ENCODE measurements at regions not wholly inside any gene's neighbourhood (a gene's known extent, or its start where the extent isn't known, plus 50 kb on each side); places are given as distances from the start of the nearest gene placed in this dataset.

DNA sequence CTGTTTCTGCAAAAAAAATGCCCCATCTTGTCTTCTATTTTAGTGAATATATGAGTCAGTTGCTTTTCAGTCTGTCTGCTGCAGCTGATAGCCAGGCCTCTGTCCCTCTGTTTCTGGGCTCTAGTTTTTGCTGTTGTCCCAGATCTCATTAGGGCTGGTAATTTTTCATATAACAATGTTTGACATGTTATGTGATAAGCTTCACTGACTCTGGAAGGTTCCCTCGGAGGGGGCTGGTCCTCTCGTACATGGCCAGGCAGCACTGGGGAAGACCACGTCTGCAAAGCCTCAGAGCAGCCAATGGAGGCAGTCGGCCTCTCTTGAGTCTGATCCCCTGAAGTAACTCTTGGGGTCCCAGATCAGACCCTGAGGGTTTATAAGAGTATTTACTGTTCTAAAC, 223.8 kb downstream of the THBS2 start:
- H3K9me3 ChIP-seq (ENCODE audit: control insufficient read depth in 4 of 4, low read length in 3 of 4) = no peaks in the 10 kb centered on the region
- no peak for TF ChIP-seq YY1 (IDR thresholded peaks at IDR 0.05)
- TF ChIP-seq RAD21 (IDR thresholded peaks at IDR 0.05) = no peak
- TF ChIP-seq, protein P1, sequence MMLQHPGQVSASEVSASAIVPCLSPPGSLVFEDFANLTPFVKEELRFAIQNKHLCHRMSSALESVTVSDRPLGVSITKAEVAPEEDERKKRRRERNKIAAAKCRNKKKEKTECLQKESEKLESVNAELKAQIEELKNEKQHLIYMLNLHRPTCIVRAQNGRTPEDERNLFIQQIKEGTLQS (IDR thresholded peaks at IDR 0.05) = no peak
- TF ChIP-seq FOXA2 (IDR thresholded peaks at IDR 0.05) = no peak
- TF ChIP-seq RXRA (IDR thresholded peaks at IDR 0.05) = no peak
- TF ChIP-seq, protein P2, sequence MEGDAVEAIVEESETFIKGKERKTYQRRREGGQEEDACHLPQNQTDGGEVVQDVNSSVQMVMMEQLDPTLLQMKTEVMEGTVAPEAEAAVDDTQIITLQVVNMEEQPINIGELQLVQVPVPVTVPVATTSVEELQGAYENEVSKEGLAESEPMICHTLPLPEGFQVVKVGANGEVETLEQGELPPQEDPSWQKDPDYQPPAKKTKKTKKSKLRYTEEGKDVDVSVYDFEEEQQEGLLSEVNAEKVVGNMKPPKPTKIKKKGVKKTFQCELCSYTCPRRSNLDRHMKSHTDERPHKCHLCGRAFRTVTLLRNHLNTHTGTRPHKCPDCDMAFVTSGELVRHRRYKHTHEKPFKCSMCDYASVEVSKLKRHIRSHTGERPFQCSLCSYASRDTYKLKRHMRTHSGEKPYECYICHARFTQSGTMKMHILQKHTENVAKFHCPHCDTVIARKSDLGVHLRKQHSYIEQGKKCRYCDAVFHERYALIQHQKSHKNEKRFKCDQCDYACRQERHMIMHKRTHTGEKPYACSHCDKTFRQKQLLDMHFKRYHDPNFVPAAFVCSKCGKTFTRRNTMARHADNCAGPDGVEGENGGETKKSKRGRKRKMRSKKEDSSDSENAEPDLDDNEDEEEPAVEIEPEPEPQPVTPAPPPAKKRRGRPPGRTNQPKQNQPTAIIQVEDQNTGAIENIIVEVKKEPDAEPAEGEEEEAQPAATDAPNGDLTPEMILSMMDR (IDR thresholded peaks at IDR 0.05; ENCODE audit: low read depth, low read length, missing input control) = no peak
- TF ChIP-seq REST (IDR thresholded peaks at IDR 0.05) = no peak
- no peaks in the 10 kb centered on the region for H3K36me3 ChIP-seq (ENCODE audit: control insufficient read depth in 4 of 4, insufficient read depth in 3 of 4, low read depth in 1 of 4, low read length in 3 of 4)

DNA sequence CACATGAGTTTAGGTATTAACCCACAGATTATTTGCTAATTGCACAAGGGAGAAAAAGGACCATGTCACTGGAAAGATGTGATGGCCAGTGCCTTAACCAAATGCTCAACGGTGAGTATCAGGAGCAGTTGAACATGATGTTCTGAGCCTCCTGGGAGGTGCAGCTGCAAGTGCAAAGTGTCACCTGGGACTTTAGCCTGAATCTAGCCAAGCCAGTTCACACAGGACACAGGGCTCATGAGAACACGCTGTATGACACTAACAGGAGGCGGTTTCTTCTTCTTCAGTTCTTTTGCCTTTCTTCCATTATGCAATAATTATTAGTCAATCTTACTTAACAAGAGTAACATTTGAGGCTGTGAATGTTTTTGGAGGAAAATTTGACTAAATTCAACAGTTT, 225.3 kb downstream of the THBS2 start:
- Histone ChIP-seq H3K36me3 (ENCODE audit: control insufficient read depth in 4 of 4, insufficient read depth in 3 of 4, low read depth in 1 of 4, low read length in 3 of 4) (no peaks in the 10 kb centered on the region), H3K4me1 (ENCODE audit: control insufficient read depth in 4 of 4, insufficient read depth in 4 of 4, low read length in 3 of 4) (no peaks in the 10 kb centered on the region), H3K27ac (ENCODE audit: low read depth in 1 of 2, low read length in 2 of 2) (no peak overlapping the region), H3K27me3 (ENCODE audit: control insufficient read depth in 4 of 4, insufficient read depth in 4 of 4, low read length in 3 of 4) (peaks cover 0 to 3% (median 0%) of the 10 kb centered on the region in 4 donors), H3K9ac (ENCODE audit: low read depth in 1 of 2, low read length in 2 of 2) (no peak overlapping the region), H3K4me3 (ENCODE audit: low read depth in 1 of 3, low read length in 3 of 3) (no peak overlapping the region), H3K9me3 (ENCODE audit: control insufficient read depth in 4 of 4, low read length in 3 of 4) (no peaks in the 10 kb centered on the region)
- no peak for TF ChIP-seq TAF1 (conservative IDR thresholded peaks at IDR 0.05)
- no peak for TF ChIP-seq FOXA1 (IDR thresholded peaks at IDR 0.05)
- TF ChIP-seq EGR1 (IDR thresholded peaks at IDR 0.05; ENCODE audit: low read depth in 2 of 2) = no peak
- TF ChIP-seq RAD21 (IDR thresholded peaks at IDR 0.05) = no peak
- TF ChIP-seq MAX (IDR thresholded peaks at IDR 0.05) = no peak
- TF ChIP-seq NR2F2 (IDR thresholded peaks at IDR 0.05) = no peak
- TF ChIP-seq FOXA2 (IDR thresholded peaks at IDR 0.05) = no peak
- TF ChIP-seq, protein P1 (IDR thresholded peaks at IDR 0.05) = no peak
- TF ChIP-seq, protein P2 (IDR thresholded peaks at IDR 0.05; ENCODE audit: low read depth, low read length, missing input control) = no peak
- no peak for TF ChIP-seq JUND (IDR thresholded peaks at IDR 0.05)
- TF ChIP-seq HNF4G (IDR thresholded peaks at IDR 0.05) = no peak
- 79% methylated on average over 3 of the region's 3 CpGs for WGBS
- no peak for DNase-seq (ENCODE audit: low spot score)

More for the DNA sequence above, 223.8 kb downstream of the THBS2 start:
- WGBS = 75% methylated on average over 4 of the region's 4 CpGs
- Histone ChIP-seq H3K27me3 (ENCODE audit: control insufficient read depth in 4 of 4, insufficient read depth in 4 of 4, low read length in 3 of 4) (peaks cover 0 to 6% (median 0%) of the 10 kb centered on the region in 4 donors), H3K27ac (ENCODE audit: low read depth in 1 of 2, low read length in 2 of 2) (no peak overlapping the region), H3K4me3 (ENCODE audit: low read depth in 1 of 3, low read length in 3 of 3) (no peak overlapping the region), H3K9ac (ENCODE audit: low read depth in 1 of 2, low read length in 2 of 2) (no peak overlapping the region), H3K4me1 (ENCODE audit: control insufficient read depth in 4 of 4, insufficient read depth in 4 of 4, low read length in 3 of 4) (no peaks in the 10 kb centered on the region)
- no peak for DNase-seq (ENCODE audit: low spot score)

Data from liver (tissue), 8 donors.